ENCODE measurements at regions not wholly inside any gene's neighbourhood (a gene's known extent, or its start where the extent isn't known, plus 50 kb on each side); places are given as distances from the start of the nearest gene placed in this dataset.

- H3K27ac ChIP-seq, result no peak overlapping the region
- peak; percentile 30 for DNase-seq (ENCODE audit: low spot score)
- ChIA-PET POLR2A (ENCODE audit: low non-redundant PET) (no interaction called here), CTCF (interaction anchor here (0.6 to 1.8 kb wide), 8 partner anchors 9 to 280 kb away, joined by 3 to 8 read pairs (median 4); no protein-coding TSS in a partner anchor)
- no peak; the same call in 1 of the 2 replicates for TF ChIP-seq CTCF (conservative IDR thresholded peaks at IDR 0.05; ENCODE audit: low read depth)
Measured at GRCh38 chr20:22974354-22974753, 60.8 kb upstream of the SSTR4 start.

- ChIA-PET CTCF (interaction anchor here (0.5 kb wide), 1 partner anchor 296 kb away, joined by 3 read pairs; no protein-coding TSS in a partner anchor), POLR2A (ENCODE audit: low non-redundant PET) (no interaction called here)
- H3K27ac ChIP-seq, result no peak overlapping the region; the same call in 1 of the 2 replicates
- no peak for TF ChIP-seq CTCF (conservative IDR thresholded peaks at IDR 0.05; ENCODE audit: low read depth)
- no peak for DNase-seq (ENCODE audit: low spot score)
Measured at GRCh38 chr20:22977047-22977785, 57.9 kb upstream of the SSTR4 start.

- no peak for DNase-seq (ENCODE audit: low spot score)
- CTCF ChIA-PET, result no interaction called here
- no peak for TF ChIP-seq CTCF (conservative IDR thresholded peaks at IDR 0.05; ENCODE audit: low read depth)
- no peak overlapping the region for H3K27ac ChIP-seq
- POLR2A ChIA-PET (ENCODE audit: low non-redundant PET), result no interaction called here
Measured at GRCh38 chr20:22984008-22984407, 51.1 kb upstream of the SSTR4 start.

- POLR2A ChIA-PET (ENCODE audit: low non-redundant PET), result no interaction called here
- CTCF ChIA-PET, result no interaction called here
- H3K27ac ChIP-seq, result no peak overlapping the region
- DNase-seq (ENCODE audit: low spot score), result no peak
- TF ChIP-seq CTCF (conservative IDR thresholded peaks at IDR 0.05; ENCODE audit: low read depth), result no peak
Measured at GRCh38 chr20:22984606-22985005, 50.5 kb upstream of the SSTR4 start.

GRCh38 chr20:22985239-22985778 is 49.8 kb upstream of the SSTR4 start:
- TF ChIP-seq CTCF (conservative IDR thresholded peaks at IDR 0.05; ENCODE audit: low read depth), result no peak
- CTCF ChIA-PET, result no interaction called here
- H3K27ac ChIP-seq, result no peak overlapping the region
- POLR2A ChIA-PET (ENCODE audit: low non-redundant PET), result no interaction called here
- no peak for DNase-seq (ENCODE audit: low spot score)
